HUES48 (cell line): ENCODE measurements at regions not wholly inside any gene's neighbourhood (a gene's known extent, or its start where the extent isn't known, plus 50 kb on each side); places are given as distances from the start of the nearest gene placed in this dataset.
"Not testable (repeated sequence)": the region's sequence is repeated elsewhere in the genome, so short reads cannot be mapped to it uniquely, and the experiment has no call there.

ENCODE experiments used
- H3K27ac ChIP-seq: one replicate; pipeline ENCODE4 v1.7.0; 2013; ENCODE audit warnings: low read depth, low read length, inconsistent platforms
- H3K27me3 ChIP-seq: 2 replicates; pipeline ENCODE4 v1.6.1; 2013; ENCODE audit warnings: mild to moderate bottlenecking, low read length; ENCODE audit not compliant: control insufficient read depth, insufficient read depth
- H3K36me3 ChIP-seq: 2 replicates; pipeline ENCODE4 v1.6.1; 2013; ENCODE audit warnings: low read length; ENCODE audit not compliant: control insufficient read depth, insufficient read depth
- H3K4me1 ChIP-seq: 2 replicates; pipeline ENCODE4 v1.6.1; 2013; ENCODE audit warnings: mild to moderate bottlenecking, low read length; ENCODE audit not compliant: control insufficient read depth, insufficient read depth
- H3K4me3 ChIP-seq: 2 replicates; pipeline ENCODE4 v1.5.1; 2013; ENCODE audit warnings: mild to moderate bottlenecking, low read depth, low read length
- H3K9ac ChIP-seq: 2 replicates; pipeline ENCODE4 v1.6.1; 2013; ENCODE audit warnings: mild to moderate bottlenecking, low read depth, low read length, moderate library complexity
- H3K9me3 ChIP-seq: 2 replicates; pipeline ENCODE4 v1.6.1; 2013; ENCODE audit warnings: low read length; ENCODE audit not compliant: control insufficient read depth, insufficient read depth

DNA sequence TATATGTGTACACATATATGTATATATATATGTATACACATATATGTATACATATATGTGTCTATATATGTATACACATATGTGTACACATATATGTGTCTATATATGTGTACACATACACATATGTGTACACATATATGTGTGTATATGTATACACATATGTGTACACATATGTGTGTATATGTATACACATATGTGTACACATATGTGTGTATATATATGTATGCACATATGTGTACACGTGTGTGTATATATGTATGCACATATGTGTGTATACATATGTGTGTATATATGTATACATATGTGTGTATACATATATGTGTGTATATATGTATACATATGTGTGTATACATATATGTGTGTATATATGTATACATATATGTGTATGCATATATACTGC lies 76.7 kb upstream of the RBPJ start:
- not testable (repeated sequence) for H3K9me3 ChIP-seq, H3K9ac ChIP-seq, H3K27ac ChIP-seq, H3K4me3 ChIP-seq, H3K27me3 ChIP-seq, H3K36me3 ChIP-seq
- H3K4me1 ChIP-seq: peaks cover 13% of the 10 kb centered on the region

DNA sequence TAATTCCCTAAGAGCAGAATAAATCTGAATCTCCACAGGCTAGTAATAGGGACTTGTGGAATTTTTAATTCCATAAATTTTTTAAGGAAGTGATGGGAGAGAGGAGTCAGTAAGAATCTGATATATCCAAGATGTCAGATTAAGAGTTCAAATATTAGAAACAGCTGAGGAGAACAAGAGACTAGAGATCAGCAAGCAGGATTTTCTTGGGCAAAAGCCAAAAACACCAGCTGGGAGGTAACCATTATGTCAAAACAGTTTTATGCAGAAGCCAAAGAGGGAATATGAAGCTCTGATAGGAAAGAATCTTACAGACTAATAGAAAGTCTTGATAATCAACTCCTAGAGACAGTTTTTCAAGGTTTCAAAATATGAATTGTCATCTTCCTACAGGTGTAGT lies 72.2 kb upstream of the RBPJ start:
- no peak overlapping the region for H3K9ac ChIP-seq
- no peaks in the 10 kb centered on the region for H3K9me3 ChIP-seq
- H3K4me1 ChIP-seq: no peaks in the 10 kb centered on the region

DNA sequence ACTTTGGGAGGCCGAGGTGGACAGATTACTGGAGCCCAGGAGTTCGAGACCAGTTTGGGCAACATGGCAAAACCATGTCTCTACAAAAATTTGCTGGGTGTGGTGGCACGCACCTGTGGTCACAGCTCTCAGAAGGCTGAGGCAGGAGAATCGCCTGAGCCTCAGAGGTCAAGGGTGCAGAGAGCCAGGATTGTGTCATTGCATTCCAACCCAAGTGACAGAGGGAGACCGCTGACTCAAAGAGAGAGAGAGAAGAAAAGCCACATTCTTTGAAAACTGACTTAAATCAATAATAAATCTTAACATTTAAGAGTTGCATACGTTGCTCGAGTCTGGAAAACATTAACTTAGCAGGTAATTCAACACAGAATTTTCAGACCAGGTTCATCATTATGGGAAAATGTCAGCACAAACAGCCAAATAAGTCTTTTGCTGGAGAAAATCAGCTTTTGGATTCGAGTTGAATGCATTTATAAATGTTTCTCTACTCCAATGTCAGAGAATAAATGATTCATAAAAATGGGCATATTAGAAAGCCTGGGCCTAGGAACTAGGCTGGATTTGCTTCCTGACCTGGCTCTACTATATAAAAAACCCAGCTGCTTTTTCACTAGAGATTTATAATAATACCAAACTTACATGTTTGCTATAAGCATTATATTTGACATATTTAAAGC lies 68.3 kb upstream of the RBPJ start:
- Histone ChIP-seq H3K27me3 (no peaks in the 10 kb centered on the region), H3K4me3 (no peak overlapping the region), H3K36me3 (no peaks in the 10 kb centered on the region), H3K9me3 (no peaks in the 10 kb centered on the region), H3K4me1 (no peaks in the 10 kb centered on the region), H3K9ac (no peak overlapping the region), H3K27ac (no peak overlapping the region)

More for the DNA sequence above, 72.2 kb upstream of the RBPJ start:
- Histone ChIP-seq H3K27me3 (no peaks in the 10 kb centered on the region), H3K27ac (no peak overlapping the region), H3K36me3 (no peaks in the 10 kb centered on the region), H3K4me3 (no peak overlapping the region)

DNA sequence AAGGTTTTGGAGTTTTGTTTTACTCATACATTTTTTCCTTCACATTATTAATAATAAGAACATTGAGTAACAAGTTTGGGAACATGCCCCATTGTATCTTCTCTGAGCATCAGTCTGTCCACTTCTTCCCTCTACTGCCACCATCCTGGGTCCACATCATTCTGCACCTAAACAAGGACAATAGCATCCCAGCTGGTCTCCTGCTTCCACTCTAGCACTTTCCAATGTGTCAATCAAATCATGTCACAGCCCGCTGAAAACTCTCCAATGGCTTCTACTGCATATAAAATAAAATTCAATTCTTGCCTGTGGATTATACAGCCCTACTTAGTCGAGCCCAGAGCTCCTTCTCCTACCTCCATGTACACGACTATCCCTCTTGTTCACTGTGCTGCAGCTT lies 66.8 kb upstream of the RBPJ start:
- Histone ChIP-seq H3K36me3 (no peaks in the 10 kb centered on the region), H3K4me3 (no peak overlapping the region), H3K27ac (no peak overlapping the region)

DNA sequence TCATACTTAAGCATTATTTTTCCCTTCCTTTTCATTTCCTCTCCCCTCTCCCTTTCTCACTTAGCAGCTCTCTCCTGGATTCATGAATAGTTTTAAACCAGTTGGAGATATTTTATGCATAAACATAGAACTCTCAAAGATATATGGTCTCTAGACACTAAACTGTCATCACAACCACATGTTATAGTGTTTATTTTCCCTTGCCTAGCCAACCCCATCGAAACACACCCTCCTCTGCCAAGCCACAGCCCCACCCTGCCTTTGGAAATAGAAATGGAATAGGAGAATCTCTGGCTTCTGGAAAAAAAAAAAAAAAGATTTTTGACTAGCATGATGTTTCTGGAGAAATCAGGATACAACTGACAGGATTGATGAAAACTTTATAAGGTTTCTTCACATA lies 64.8 kb upstream of the RBPJ start:
- Histone ChIP-seq H3K27me3 (no peaks in the 10 kb centered on the region), H3K9ac (no peak overlapping the region), H3K4me1 (peaks cover 5% of the 10 kb centered on the region; the same call in 1 of the 2 replicates), H3K36me3 (no peaks in the 10 kb centered on the region), H3K4me3 (no peak overlapping the region), H3K9me3 (no peaks in the 10 kb centered on the region), H3K27ac (no peak overlapping the region)

More for the DNA sequence above, 66.8 kb upstream of the RBPJ start:
- H3K4me1 ChIP-seq: no peaks in the 10 kb centered on the region
- H3K9me3 ChIP-seq: no peaks in the 10 kb centered on the region
- no peak overlapping the region for H3K9ac ChIP-seq
- H3K27me3 ChIP-seq: no peaks in the 10 kb centered on the region

DNA sequence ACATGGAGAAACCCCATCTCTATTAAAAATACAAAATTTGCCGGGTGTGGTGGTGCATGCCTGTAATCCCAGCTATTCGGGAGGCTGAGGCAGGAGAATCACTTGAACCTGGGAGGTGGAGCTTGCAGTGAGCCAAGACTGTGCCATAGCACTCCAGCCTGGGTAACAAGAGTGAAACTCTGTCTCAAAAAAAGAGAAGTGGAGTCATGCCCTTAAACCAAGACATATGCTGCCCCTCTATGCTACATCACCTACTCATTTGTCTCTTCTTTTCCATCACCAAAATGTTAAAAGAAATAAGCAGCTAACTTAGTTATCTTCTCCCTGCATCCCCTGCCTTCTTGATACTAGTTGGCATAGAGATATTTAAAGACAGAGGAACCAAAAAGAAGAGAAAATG lies 63.4 kb upstream of the RBPJ start:
- not testable (repeated sequence) for H3K4me3 ChIP-seq, H3K9me3 ChIP-seq, H3K36me3 ChIP-seq, H3K4me1 ChIP-seq, H3K27me3 ChIP-seq, H3K9ac ChIP-seq, H3K27ac ChIP-seq

DNA sequence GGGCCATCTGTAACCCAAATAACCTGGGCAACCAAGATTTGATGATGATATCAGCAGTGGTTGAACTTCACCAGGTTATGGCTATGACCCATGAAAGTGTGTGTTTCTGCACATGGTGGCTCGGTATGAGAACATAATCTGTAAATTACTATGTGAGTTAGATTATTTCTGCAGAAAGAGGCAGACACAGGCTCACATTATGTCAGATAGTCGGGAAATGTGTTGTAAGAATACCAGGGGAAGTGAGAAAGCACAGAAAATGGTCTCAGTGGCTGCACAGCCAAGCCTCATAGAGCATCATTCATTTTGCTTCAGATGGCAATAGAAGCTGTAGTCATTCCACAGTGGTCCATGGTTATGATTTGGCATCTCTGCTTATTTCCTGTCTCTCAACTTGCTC lies 63.0 kb upstream of the RBPJ start:
- Histone ChIP-seq H3K27ac (no peak overlapping the region), H3K4me1 (peaks cover 5% of the 10 kb centered on the region; the same call in 1 of the 2 replicates), H3K36me3 (no peaks in the 10 kb centered on the region), H3K4me3 (no peak overlapping the region), H3K9ac (no peak overlapping the region), H3K9me3 (no peaks in the 10 kb centered on the region), H3K27me3 (no peaks in the 10 kb centered on the region)

DNA sequence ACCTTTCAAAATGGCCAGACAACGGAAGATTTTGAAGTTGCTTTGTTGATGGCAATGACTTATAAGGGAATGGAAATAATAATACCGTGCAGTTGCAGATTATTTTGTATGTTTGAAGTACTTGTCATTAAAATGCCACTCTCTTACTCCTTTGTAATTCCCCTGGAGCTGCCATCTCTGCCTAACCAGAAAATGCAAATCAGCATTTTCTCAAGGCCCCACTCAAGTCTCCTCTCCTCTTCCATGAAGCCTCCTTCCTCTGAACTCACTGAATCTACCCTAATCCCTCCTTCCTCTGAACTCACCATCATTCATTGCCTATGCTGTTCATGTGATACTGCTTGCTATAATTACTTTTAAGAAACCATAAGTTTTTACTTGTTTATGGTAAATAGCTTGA lies 60.2 kb upstream of the RBPJ start:
- H3K27me3 ChIP-seq: no peaks in the 10 kb centered on the region
- no peak overlapping the region for H3K27ac ChIP-seq
- H3K9ac ChIP-seq: no peak overlapping the region
- no peaks in the 10 kb centered on the region for H3K36me3 ChIP-seq
- H3K4me3 ChIP-seq: no peak overlapping the region
- peaks cover 5% of the 10 kb centered on the region; the same call in 1 of the 2 replicates for H3K4me1 ChIP-seq
- H3K9me3 ChIP-seq: no peaks in the 10 kb centered on the region

DNA sequence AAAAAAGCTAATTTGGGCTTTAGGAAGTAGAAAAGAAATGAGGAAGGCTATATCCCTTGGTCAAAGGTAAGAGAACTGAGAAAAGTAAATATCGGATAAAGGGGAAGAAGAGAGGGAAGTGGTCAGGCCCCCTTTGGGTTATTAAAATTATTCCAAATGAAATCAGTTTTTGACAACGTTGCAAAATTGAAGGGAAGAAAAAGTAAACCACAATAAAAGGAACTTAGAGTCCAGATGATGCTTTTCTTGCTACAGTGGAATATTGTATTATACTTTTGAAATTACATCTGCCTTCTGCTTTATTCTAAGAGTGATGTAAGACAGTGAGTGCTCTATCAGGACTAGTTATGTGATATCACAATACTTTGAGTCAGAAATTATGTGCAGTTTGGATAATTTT lies 59.4 kb upstream of the RBPJ start:
- H3K9me3 ChIP-seq: no peaks in the 10 kb centered on the region
- H3K4me3 ChIP-seq: no peak overlapping the region
- H3K27me3 ChIP-seq: no peaks in the 10 kb centered on the region
- H3K36me3 ChIP-seq: no peaks in the 10 kb centered on the region
- H3K27ac ChIP-seq: no peak overlapping the region
- peaks cover 5% of the 10 kb centered on the region; the same call in 1 of the 2 replicates for H3K4me1 ChIP-seq
- no peak overlapping the region for H3K9ac ChIP-seq

DNA sequence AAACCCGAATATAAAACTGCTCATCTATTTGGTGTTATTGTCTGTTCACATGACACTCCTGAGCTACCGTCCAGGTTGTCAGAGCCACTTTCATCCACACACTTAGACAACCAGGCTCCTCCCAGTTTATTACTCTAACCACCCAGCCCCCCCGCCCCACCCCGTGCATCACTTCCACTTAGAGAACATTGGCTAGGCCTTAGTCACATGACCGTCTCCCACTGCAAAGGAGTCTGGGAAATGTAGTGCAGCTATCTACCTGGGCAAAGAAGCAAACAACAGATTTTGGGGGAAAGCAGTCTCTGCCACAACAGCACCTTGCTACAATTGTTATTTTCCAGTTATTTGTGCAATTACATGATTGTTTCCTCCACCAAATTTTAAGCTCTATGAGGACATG lies 57.6 kb upstream of the RBPJ start:
- H3K27ac ChIP-seq: no peak overlapping the region
- no peak overlapping the region for H3K4me3 ChIP-seq
- H3K9ac ChIP-seq: no peak overlapping the region
- H3K27me3 ChIP-seq: no peaks in the 10 kb centered on the region
- no peaks in the 10 kb centered on the region for H3K36me3 ChIP-seq
- no peaks in the 10 kb centered on the region for H3K9me3 ChIP-seq
- H3K4me1 ChIP-seq: peaks cover 9% of the 10 kb centered on the region

DNA sequence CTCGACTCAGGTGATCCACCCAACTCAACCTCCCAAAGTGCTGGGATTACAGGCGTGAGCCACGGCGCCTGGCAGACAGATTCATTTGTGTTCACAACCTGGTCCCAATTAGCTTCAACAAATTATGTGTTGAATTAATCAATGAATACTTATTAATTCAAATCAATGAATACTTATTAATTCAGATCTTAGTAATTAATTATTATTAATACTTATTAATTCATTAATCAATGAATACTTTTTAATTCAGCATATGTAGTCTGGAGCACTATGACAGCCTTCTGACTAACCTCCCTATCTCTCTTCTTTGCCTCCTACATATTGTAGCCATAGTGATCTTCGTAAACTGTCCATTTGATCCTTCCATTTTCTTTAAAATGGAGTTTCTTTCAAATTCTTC lies 56.7 kb upstream of the RBPJ start:
- Histone ChIP-seq H3K4me1 (peaks cover 17% of the 10 kb centered on the region), H3K27me3 (no peaks in the 10 kb centered on the region), H3K9me3 (no peaks in the 10 kb centered on the region), H3K9ac (no peak overlapping the region), H3K27ac (no peak overlapping the region), H3K4me3 (no peak overlapping the region), H3K36me3 (no peaks in the 10 kb centered on the region)
